ENCODE measurements at regions not wholly inside any gene's neighbourhood (a gene's known extent, or its start where the extent isn't known, plus 50 kb on each side); places are given as distances from the start of the nearest gene placed in this dataset.
"Not testable (repeated sequence)": the region's sequence is repeated elsewhere in the genome, so short reads cannot be mapped to it uniquely, and the experiment has no call there.

- not testable (repeated sequence) for H3K9ac ChIP-seq (ENCODE audit: insufficient read depth, low read length); H3K27ac ChIP-seq (ENCODE audit: insufficient read depth, low read length); H3K4me2 ChIP-seq (ENCODE audit: extremely low read depth, insufficient read depth, low read length); H3K9me3 ChIP-seq (ENCODE audit: control insufficient read depth, insufficient read depth, low read depth, low read length); DNase-seq (ENCODE audit: low read depth in 2 of 2); H3K4me1 ChIP-seq (ENCODE audit: control insufficient read depth, extremely low read depth, insufficient read depth, low read length); H3K36me3 ChIP-seq (ENCODE audit: control insufficient read depth, insufficient read depth, low read length); H3K27me3 ChIP-seq (ENCODE audit: control insufficient read depth, insufficient read depth, low read length); H2AFZ ChIP-seq (ENCODE audit: low read length); H4K20me1 ChIP-seq (ENCODE audit: control insufficient read depth, extremely low read depth, insufficient read depth, low read length); H3K79me2 ChIP-seq (ENCODE audit: control insufficient read depth, insufficient read depth, low read length)
- H3K4me3 ChIP-seq (replicated peaks in 1 of 4; ENCODE audit: control extremely low read depth in 1 of 4, insufficient read depth in 1 of 4, low read depth in 3 of 4, low read length in 4 of 4) = peak overlapping the region in 1 of 4 experiments; percentile 74
Measured at GRCh38 chr17:30711176-30711575, 113.3 kb downstream of the CRLF3 start.

- H3K4me3 ChIP-seq (replicated peaks in 1 of 4; ENCODE audit: control extremely low read depth in 1 of 4, insufficient read depth in 1 of 4, low read depth in 3 of 4, low read length in 4 of 4) = peak overlapping the region; percentile 23 to 74 (median 42)
- peak overlapping the region; percentile 42 for H3K9ac ChIP-seq (ENCODE audit: insufficient read depth, low read length)
- not testable (repeated sequence) for H3K79me2 ChIP-seq (ENCODE audit: control insufficient read depth, insufficient read depth, low read length); H3K9me3 ChIP-seq (ENCODE audit: control insufficient read depth, insufficient read depth, low read depth, low read length); H3K27ac ChIP-seq (ENCODE audit: insufficient read depth, low read length); DNase-seq (ENCODE audit: low read depth in 2 of 2); H3K36me3 ChIP-seq (ENCODE audit: control insufficient read depth, insufficient read depth, low read length); H4K20me1 ChIP-seq (ENCODE audit: control insufficient read depth, extremely low read depth, insufficient read depth, low read length); H3K4me1 ChIP-seq (ENCODE audit: control insufficient read depth, extremely low read depth, insufficient read depth, low read length); H2AFZ ChIP-seq (ENCODE audit: low read length)
- peaks cover 12% of the 10 kb centered on the region for H3K27me3 ChIP-seq (ENCODE audit: control insufficient read depth, insufficient read depth, low read length)
- peak overlapping the region; percentile 64 for H3K4me2 ChIP-seq (ENCODE audit: extremely low read depth, insufficient read depth, low read length)
- TF ChIP-seq EZH2 (IDR thresholded peaks at IDR 0.05; ENCODE audit: low read length, missing control alignments) = peak; percentile 18
Measured at GRCh38 chr17:30710276-30711088, 114.0 kb downstream of the CRLF3 start.

- peak overlapping the region; percentile 13 for H3K4me2 ChIP-seq (ENCODE audit: extremely low read depth, insufficient read depth, low read length)
- DNase-seq (ENCODE audit: low read depth in 2 of 2); H3K27ac ChIP-seq (ENCODE audit: insufficient read depth, low read length); H2AFZ ChIP-seq (ENCODE audit: low read length); H4K20me1 ChIP-seq (ENCODE audit: control insufficient read depth, extremely low read depth, insufficient read depth, low read length); H3K79me2 ChIP-seq (ENCODE audit: control insufficient read depth, insufficient read depth, low read length); H3K4me1 ChIP-seq (ENCODE audit: control insufficient read depth, extremely low read depth, insufficient read depth, low read length); H3K9me3 ChIP-seq (ENCODE audit: control insufficient read depth, insufficient read depth, low read depth, low read length); H3K36me3 ChIP-seq (ENCODE audit: control insufficient read depth, insufficient read depth, low read length): not testable (repeated sequence)
- peak overlapping the region; percentile 42 for H3K9ac ChIP-seq (ENCODE audit: insufficient read depth, low read length)
- peaks cover 16% of the 10 kb centered on the region for H3K27me3 ChIP-seq (ENCODE audit: control insufficient read depth, insufficient read depth, low read length)
- H3K4me3 ChIP-seq (replicated peaks in 1 of 4; ENCODE audit: control extremely low read depth in 1 of 4, insufficient read depth in 1 of 4, low read depth in 3 of 4, low read length in 4 of 4) = peak overlapping the region; percentile 31 to 74 (median 49)
Measured at GRCh38 chr17:30709561-30710275, 114.8 kb downstream of the CRLF3 start.

GRCh38 chr17:30709096-30709495 is 115.4 kb downstream of the CRLF3 start:
- not testable (repeated sequence) for DNase-seq (ENCODE audit: low read depth in 2 of 2); H3K4me1 ChIP-seq (ENCODE audit: control insufficient read depth, extremely low read depth, insufficient read depth, low read length); H3K9ac ChIP-seq (ENCODE audit: insufficient read depth, low read length); H3K79me2 ChIP-seq (ENCODE audit: control insufficient read depth, insufficient read depth, low read length); H3K9me3 ChIP-seq (ENCODE audit: control insufficient read depth, insufficient read depth, low read depth, low read length); H2AFZ ChIP-seq (ENCODE audit: low read length); H3K4me2 ChIP-seq (ENCODE audit: extremely low read depth, insufficient read depth, low read length); H3K36me3 ChIP-seq (ENCODE audit: control insufficient read depth, insufficient read depth, low read length); H4K20me1 ChIP-seq (ENCODE audit: control insufficient read depth, extremely low read depth, insufficient read depth, low read length); H3K27ac ChIP-seq (ENCODE audit: insufficient read depth, low read length)
- H3K27me3 ChIP-seq (ENCODE audit: control insufficient read depth, insufficient read depth, low read length) = peaks cover 16% of the 10 kb centered on the region
- H3K4me3 ChIP-seq (replicated peaks in 1 of 4; ENCODE audit: control extremely low read depth in 1 of 4, insufficient read depth in 1 of 4, low read depth in 3 of 4, low read length in 4 of 4) = peak overlapping the region in 1 of 4 experiments; percentile 74

GRCh38 chr17:30708241-30709078 is 116.0 kb downstream of the CRLF3 start:
- Histone ChIP-seq H3K27me3 (ENCODE audit: control insufficient read depth, insufficient read depth, low read length) (peaks cover 16% of the 10 kb centered on the region), H2AFZ (ENCODE audit: low read length) (peak overlapping the region; percentile 30), H3K4me3 (replicated peaks in 1 of 4; ENCODE audit: control extremely low read depth in 1 of 4, insufficient read depth in 1 of 4, low read depth in 3 of 4, low read length in 4 of 4) (peak overlapping the region; percentile 33 to 84 (median 67)), H3K4me2 (ENCODE audit: extremely low read depth, insufficient read depth, low read length) (peak overlapping the region; percentile 68)
- peak; percentile 95 to 98 for DNase-seq (ENCODE audit: low read depth in 2 of 2)
- not testable (repeated sequence) for H3K79me2 ChIP-seq (ENCODE audit: control insufficient read depth, insufficient read depth, low read length); H3K9me3 ChIP-seq (ENCODE audit: control insufficient read depth, insufficient read depth, low read depth, low read length); H3K9ac ChIP-seq (ENCODE audit: insufficient read depth, low read length); H4K20me1 ChIP-seq (ENCODE audit: control insufficient read depth, extremely low read depth, insufficient read depth, low read length); H3K36me3 ChIP-seq (ENCODE audit: control insufficient read depth, insufficient read depth, low read length); H3K4me1 ChIP-seq (ENCODE audit: control insufficient read depth, extremely low read depth, insufficient read depth, low read length); H3K27ac ChIP-seq (ENCODE audit: insufficient read depth, low read length)

GRCh38 chr17:30707724-30708240 is 116.7 kb downstream of the CRLF3 start:
- Histone ChIP-seq H2AFZ (ENCODE audit: low read length) (peak overlapping the region; percentile 30), H3K4me2 (ENCODE audit: extremely low read depth, insufficient read depth, low read length) (peak overlapping the region; percentile 68), H3K4me3 (replicated peaks in 1 of 4; ENCODE audit: control extremely low read depth in 1 of 4, insufficient read depth in 1 of 4, low read depth in 3 of 4, low read length in 4 of 4) (peak overlapping the region; percentile 33 to 84 (median 67)), H3K27me3 (ENCODE audit: control insufficient read depth, insufficient read depth, low read length) (peaks cover 16% of the 10 kb centered on the region)
- not testable (repeated sequence) for H3K9me3 ChIP-seq (ENCODE audit: control insufficient read depth, insufficient read depth, low read depth, low read length); H3K79me2 ChIP-seq (ENCODE audit: control insufficient read depth, insufficient read depth, low read length); H3K27ac ChIP-seq (ENCODE audit: insufficient read depth, low read length); H3K9ac ChIP-seq (ENCODE audit: insufficient read depth, low read length); H3K4me1 ChIP-seq (ENCODE audit: control insufficient read depth, extremely low read depth, insufficient read depth, low read length); H4K20me1 ChIP-seq (ENCODE audit: control insufficient read depth, extremely low read depth, insufficient read depth, low read length); H3K36me3 ChIP-seq (ENCODE audit: control insufficient read depth, insufficient read depth, low read length)
- DNase-seq (ENCODE audit: low read depth in 2 of 2) = peak in 1 of 2 donors; percentile 73
